HG02852 (cell line): ENCODE measurements at regions not wholly inside any gene's neighbourhood (a gene's known extent, or its start where the extent isn't known, plus 50 kb on each side); places are given as distances from the start of the nearest gene placed in this dataset.

ENCODE experiments used
- ATAC-seq: cut with Tn5 transposase; IDR thresholded peaks from one replicate; pipeline ENCODE4 v1.9.1; 2021; ENCODE audit warnings: mild to moderate bottlenecking, moderate library complexity; ENCODE audit not compliant: unreplicated experiment

DNA sequence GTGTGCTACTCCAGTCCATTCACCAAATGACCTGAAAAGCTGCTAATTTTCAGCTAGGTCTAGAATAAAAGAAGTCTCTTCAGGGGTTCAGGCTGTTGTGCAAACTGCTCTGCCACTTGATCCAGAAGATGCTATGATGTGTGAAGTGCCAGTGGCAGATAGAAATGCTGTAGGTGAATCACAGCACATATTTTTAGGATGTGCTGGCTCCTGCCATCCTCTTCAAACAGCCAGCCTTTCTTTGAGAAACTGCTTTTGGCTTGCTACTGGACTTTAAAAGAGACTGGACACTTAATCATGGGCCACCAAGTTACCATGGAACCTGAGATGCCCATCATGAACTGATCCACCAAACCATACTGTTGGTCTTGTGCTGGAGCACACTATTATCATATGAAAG is 322.1 kb downstream of the EN1 start:
- no peak for ATAC-seq

DNA sequence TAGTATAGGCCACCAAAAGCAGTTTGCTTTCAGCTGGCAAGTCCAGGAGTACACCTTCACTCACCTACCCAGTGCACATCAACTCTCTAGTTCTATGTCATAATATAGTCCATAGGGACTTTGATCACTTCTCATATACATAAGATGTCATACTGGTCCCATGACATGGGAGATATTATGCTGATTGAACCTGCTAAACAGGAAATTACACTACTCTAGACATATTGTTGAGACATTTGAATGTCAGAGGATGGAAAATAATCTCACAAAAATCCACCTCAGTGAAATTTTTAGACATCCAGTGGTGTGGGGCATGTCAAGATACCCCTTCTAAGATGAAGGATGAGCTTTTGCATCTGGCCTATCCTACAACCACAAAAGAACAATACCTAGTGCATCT is 322.5 kb downstream of the EN1 start:
- no peak for ATAC-seq

DNA sequence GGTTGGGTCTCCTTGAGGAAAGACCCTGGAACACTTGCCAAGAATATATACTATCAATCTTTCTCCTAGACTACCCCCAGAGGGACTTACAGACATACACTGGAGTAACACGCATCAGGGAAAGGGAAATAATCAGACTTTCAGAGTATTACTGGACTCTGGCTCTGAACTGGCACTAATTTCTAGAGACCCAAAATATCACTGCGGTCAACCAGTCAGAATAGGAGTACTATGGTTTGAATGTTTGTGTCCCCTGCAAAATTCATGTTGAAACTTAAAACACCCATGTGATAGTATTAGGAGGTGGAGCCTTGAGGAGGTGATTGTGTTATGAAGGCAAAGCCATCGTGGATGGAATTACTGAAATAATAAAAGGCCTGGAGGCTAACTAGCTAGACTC is 323.7 kb downstream of the EN1 start:
- no peak for ATAC-seq

DNA sequence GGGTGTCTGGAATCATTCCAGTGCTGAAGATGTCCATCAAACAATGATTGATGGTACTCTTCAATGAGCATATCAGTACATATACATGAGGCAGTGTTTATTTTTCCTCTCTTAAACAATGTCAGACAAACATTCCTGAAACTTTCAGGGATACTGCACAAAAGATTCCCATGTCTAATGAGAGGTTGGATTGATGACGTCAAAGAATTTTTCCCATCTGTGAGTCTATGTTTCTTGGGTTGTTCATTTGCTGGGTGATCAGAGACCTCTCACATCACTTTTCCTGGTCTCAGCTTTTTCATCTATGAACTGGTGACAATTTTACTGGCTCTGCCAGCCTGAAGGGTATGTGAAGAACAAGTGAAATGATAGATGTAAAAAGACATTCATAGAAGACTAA is 325.5 kb downstream of the EN1 start:
- no peak for ATAC-seq

DNA sequence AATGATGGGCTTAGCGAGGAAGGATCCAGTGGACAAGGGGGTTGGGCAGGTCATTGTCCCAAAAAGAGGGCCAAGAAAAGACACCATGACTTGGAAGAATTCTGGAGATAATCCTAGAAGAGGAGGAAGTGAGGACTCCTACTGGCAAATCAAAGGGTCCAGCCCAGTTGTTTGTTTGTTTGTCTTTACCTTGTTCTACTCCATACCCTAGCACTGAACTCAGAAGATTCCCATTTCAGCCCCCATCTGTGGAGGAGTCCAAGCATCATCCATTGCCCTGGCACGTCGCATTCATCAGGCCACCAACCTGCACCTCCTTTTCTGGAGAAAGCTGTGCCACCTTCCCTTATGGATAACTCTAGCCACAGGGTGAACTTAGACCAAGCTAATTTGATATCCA is 326.2 kb downstream of the EN1 start:
- ATAC-seq, result no peak

DNA sequence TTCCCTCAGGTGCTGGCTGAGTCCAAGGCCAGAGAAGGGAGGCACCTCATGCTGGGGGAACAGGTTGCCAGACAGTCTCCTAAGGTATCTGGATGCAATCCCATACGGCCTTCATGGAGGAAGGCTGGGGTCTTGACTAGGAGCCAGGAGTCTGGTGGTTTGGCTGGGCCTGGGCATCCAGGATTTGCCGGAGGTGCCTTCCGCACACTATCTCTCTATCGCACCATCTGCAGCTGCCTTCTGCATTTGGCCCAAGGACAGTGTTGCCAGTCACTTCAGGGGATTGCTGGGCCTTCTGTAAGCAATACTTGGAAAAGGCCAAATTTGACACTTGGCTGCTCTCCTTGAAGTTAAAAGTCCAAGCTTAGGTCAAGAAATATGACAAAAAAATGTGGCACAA is 327.2 kb downstream of the EN1 start:
- ATAC-seq, result no peak

DNA sequence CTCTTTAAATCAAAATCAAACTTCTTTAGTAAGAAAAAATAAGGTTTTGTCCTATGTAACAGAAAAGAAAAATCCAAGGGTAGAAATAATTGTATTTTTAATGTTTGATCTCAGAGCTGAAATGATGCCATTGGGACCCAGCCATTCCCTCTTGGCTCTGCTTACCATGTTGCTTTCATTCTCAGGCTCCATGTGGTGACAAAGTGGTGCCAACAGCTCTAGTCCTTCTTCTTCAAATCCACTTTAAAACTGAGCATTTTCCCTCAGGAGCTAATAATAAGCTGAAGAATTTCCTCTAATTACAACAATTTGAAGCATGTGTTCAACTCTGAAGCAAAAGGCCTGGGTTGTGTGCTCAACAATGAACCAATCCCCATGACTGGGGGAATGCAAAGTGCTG is 327.9 kb downstream of the EN1 start:
- ATAC-seq, result no peak

DNA sequence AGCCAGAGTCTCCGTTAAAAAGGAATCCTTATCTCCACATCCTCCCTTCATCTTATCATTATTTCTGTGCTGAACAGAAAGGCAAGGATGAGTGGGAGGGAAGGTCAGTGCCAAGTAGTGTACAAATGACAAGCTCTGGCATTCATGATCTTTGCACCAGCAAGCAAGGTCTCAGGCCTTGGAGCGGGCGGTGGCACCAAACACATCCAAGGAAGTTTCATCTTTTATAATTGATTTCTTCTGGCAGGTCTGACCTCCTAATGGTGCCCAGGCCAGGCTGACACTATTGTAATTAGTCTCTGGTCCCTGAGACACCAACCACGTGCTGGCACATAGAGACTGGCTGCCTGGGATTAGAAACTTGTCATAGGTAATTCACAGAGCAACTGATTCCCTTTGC is 336.6 kb downstream of the EN1 start:
- ATAC-seq, result no peak

DNA sequence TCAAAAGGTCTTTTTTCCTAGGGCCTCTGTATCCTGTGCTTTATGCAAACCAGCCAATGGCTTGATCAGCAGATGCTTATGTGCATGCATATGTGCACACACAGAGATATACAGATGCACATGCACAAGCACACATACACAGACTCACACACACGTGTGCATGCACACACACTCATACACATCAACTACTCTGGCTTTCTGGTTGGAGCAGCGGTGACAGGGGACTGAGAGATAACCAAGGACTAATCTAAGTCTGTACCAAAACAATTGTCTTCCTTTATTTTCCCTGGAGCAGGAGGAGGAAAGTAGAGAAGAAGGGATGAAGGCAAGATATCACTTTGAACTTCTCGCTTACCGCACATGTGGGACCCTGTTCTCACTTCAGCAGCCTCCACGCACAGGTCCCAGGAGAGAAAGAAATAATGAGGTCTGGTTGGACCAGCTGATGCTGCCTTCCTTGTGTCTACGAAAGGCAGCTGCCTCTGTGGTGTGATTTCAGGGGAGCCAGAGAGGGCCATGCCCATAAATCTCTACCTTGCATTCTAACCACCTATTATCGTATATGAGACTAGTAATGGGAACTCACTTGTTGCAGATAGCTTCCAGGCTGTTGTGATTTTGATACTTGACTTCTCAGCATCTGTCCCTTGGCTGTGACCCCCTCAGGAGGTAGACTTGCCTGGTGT is 338.0 kb downstream of the EN1 start:
- ATAC-seq, result no peak

DNA sequence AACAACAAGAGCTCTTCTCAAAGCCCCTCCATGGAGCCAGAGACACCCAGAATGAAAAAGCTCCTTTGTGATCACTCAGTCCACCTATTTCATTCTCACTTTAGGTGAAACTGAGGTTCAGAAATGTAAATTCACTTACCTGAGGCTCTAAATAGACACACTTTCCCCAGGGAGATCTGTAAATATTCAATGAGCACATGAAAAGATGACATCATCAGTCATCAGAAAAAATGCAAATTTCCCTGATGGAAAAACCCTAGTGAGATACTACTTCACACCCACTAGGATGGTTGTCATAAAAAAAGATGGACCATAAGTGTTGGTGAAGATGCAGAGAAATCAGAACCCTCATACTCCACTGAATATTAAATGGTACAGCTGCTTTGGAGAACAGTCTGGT is 339.2 kb downstream of the EN1 start:
- no peak for ATAC-seq

DNA sequence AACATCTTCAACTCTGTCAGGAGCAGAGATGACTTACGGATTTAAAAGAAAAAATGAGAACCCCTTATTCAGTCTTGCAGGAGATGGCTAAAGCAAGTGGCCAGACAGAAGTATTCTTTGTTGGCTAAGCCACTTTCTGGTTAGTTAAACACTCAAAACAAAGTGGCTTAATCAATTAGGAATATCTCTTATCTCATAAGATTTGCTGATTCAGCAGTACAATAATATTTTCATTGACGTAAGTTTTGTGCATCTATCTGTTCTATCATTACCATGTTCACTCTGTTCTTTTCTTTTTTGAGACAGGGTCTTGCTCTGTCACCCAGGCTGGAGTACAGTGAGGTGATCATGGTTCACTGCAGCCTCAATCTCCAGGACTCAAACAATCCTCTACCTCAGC is 342.0 kb downstream of the EN1 start:
- no peak for ATAC-seq

DNA sequence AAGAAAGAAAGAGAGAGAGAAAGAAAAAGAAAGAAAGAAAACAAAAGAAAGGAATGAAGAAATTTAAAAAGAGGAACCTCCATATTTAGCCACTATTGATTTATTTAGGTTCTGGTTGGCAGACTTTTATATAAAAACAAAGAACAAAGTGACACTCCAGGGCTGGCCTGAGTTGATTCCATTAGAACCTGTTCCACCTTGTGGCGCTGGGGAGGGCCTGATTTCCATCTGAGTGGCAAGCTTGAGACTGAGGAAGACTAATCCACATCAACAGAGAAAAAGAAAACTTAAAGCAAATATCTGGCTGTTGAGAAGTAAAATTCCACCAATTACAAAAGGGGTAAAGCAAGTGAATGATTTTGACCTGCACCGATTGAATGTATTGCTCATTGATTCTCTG is 345.3 kb downstream of the EN1 start:
- no peak for ATAC-seq

DNA sequence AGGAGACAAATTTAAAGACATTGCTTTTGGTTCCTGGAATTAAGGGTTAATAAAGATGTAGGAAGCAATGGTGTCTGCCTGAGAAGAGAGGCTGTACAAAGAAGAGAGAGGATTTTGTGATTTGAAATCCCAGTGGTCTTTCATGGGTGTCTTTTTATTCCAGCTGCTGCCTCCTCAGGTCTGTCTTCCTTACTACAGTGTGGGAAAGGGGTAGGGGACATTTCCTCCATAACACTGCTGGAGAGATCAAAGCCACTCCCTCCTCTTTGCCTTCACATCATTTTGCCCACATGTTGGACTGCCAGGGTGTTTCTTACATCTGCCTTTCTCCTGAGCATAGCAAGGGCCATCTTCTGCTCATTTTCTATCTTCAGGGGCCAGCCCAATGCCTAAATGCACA is 348.5 kb downstream of the EN1 start:
- ATAC-seq, result no peak

DNA sequence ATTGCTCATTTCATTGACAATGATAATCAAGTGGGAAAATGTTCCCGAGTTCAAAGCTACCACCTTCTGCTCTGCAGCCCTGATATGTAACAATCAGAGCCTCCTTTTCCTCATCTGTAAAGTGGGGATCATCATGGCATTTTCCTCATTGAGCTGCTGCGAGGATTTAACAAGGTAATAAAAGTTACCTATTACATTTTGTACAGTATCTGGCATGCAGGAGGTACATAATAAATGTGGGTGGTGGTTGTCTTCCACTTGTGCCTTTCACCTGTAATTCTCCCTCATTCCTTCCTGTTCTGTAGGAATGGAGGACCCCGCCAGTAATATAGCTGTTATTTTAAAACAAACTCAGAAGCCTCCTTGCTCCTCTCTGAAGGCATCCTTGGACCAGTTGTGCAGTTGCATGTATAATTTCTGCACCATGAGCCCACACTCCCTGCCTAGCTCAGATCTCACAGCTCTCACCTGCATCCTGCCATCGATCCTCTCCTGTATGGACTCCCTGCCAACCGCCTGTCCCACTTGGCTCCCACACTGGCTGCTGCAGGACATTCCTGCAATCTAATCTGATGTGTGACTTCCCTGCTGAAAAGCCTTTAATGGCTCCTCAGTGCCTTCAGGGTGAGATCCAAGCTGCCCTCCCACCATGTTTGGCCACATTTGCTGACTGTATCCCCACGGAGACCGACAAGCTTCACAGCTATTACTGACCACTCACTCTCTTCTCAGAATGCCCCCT is 350.4 kb downstream of the EN1 start:
- no peak for ATAC-seq

DNA sequence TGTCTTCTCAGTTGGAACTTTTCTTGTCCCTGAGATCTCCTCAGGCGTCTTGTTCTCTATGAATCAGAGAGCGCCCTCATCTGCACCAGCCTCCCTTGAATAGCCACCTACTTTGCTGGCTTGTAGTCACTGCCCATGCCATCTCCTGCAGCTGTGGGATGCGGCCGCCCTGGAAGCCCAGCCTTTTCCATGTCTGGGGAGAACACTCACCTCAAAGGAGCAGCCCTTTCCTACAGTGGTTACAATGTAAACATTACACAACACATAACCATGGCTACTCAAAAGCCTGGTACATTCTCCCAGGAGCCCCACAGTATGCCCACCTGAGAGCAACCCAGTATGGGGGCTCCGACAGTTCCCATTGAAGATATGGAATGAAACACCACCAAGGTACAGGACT is 351.0 kb downstream of the EN1 start:
- no peak for ATAC-seq

DNA sequence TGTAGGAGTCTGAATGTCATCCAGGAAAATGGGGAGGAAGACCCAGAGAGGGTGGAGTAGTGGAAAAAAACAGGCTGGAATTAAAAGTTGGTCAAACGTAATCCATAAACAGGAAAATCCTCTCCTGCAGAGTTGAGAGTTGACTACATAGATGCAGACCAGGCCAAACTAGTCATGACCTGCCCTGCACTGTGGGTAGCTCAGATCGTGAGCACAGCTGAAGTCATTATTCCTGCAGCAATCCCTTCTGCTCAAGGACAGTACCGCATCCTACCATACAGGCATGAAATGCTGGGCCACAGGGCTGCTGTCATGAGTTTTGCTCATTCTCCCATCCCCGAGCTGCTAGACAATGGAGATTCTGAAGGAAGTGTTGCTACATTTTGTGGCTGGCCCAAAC is 352.2 kb downstream of the EN1 start:
- no peak for ATAC-seq

DNA sequence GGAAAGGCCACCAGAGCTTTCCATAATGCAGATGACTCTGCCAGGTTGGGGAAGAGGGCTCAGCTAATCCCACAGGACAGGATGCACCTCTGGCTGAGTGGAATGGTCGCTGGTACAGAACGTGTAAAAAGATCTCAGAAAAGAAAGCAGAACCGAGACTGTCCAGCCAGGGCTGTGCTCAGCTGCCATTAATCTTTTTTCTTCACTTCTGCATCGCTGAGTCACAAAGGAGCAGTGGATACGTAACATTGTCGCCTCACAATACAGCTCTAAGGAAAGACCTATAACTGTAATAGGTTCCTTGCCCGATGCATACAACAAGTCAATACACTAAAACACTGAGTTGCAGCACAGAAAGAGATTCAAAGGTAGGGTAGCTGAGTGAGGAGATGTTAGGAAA is 354.2 kb downstream of the EN1 start:
- ATAC-seq, result no peak

DNA sequence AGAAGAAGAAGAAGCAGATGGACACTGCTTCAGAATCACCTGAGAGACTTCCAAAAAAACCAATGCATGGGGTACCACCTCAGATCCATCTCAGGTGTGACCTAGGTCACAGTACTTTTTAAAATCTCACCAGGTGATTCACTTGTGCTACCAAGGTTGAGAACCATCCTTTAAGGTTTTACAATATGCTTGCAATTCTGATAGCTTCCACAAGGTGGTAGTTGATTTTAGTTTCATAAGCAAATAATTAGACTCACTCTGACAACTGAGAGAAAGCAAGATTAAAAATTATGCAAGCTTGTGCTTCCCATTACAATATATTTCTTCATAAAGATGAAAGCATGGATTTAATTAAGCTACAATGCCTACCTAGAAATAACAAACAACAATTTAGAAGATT is 355.1 kb downstream of the EN1 start:
- ATAC-seq, result no peak

DNA sequence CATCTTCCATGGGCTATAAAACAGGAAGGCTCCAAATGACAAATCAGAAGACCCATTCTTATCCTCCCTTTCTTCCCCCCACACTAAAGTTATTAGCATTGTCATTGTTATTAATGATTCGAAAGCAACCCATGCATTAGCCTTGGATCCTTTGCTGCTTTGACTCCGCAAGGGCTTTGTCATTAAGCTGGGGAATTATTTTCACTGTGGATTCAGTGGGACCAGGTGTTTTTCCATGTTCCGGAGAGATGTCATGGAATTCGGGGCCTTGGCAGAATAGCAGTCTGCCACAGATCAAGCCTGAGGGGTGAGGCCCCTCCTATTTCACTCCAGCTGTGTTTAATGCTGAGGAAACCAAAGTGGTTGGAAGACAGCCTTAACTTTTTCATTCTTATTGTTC is 357.1 kb downstream of the EN1 start:
- ATAC-seq, result no peak

DNA sequence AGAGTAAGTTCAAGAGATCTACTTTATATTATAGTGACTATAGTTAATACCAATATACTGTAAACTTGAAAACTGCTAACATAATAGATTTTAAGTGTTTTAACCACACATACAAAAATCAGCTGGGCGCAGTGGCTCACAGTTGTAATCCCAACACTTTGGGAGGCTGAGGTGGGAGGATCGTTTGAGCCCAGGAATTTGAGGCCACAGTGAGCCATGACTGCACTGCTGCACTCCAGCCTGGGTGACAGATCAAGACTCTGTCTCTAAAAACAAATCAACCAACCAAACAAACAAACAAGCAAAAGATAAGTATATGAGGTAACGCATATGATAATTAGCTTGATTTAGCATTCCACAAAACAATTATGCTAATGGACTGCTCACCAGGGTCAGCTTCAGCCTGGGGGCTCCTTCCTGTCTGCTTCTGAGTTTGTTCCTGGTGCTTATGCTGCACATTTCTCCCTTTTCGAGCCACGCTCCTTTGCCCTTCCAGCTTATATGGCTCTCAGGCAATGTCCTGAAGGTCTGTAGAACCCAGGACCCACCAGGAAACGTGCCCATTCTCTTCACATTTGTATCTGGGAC is 357.6 kb downstream of the EN1 start:
- no peak for ATAC-seq

DNA sequence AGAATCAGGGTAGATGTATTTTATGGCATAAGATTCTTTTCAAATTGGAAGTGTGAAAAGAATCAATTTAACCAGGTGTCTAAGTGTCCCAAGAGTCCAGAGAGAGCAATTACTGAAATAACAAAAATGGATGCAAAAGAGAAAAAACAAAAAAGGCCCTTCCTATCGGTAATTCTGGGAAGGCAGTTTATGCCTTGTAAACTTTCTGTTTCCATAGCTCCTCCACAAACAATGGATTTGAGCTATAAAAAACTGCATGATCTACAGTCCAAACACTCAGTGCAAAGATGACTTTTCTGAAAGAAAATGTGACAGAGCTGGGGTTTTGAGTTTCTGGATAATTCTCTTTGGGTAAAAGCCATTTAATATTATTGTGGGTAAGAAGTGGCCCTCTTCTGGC is 366.1 kb downstream of the EN1 start:
- no peak for ATAC-seq

DNA sequence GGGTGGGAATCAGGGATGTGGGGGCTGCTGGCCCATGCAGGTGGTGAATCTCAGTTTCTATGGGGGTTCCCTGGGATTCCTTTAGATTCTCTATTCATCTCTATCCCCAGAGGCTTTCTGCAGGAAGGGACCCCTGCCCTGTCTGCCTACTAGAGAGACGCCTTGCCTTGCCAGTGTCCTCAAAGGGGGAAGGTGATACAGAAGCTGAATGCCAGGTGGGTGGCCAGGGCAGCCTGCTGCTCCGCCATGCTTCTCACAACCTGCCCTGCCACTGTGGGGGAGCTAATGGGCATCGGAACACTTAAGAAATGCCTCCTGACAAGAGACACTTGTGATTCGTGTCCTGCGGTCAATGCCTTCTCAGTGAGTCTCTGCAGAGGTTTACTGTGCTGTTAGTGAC is 368.4 kb downstream of the EN1 start:
- ATAC-seq, result no peak
